Testis (tissue), 2 donors: ENCODE measurements at regions not wholly inside any gene's neighbourhood (a gene's known extent, or its start where the extent isn't known, plus 50 kb on each side); places are given as distances from the start of the nearest gene placed in this dataset.
"Not testable (repeated sequence)": the region's sequence is repeated elsewhere in the genome, so short reads cannot be mapped to it uniquely, and the experiment has no call there.

Experiments
- CTCF ChIP-seq, 3 experiments: fragments of 450-650 bp in 2 of 3; fragments of 200-600 bp in 1 of 3; sonication (generic) in 1 of 3; IDR thresholded peaks; one replicate each; pipeline ENCODE4 v1.5.1; 2016 to 2019; ENCODE audit warnings: antibody characterized with exemption in 3 of 3, mild to moderate bottlenecking in 2 of 3, moderate library complexity in 1 of 3
- POLR2A ChIP-seq: fragments of 450-650 bp; IDR thresholded peaks from one replicate; pipeline ENCODE4 v1.6.1; 2017; ENCODE audit warnings: antibody characterized with exemption, mild to moderate bottlenecking, moderate library complexity

DNA sequence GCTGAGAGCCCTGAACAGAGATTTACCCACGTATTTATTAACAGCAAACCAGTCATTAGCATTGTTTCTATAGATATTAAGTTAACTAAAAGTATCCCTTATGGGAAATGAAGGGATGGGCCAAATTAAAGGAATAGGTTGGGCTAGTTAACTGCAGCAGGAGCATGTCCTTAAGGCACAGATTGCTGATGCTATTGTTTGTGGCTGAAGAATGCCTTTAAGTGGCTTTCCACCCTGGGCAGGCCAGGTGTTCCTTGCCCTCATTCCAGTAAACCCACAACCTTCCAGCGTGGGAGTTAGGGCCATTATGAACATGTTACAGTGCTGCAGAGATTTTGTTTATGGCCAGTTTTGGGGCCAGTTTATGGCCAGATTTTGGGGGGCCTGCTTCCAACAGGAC, 55.6 kb upstream of the FMNL2 start:
- not testable (repeated sequence) for TF ChIP-seq CTCF (IDR thresholded peaks at IDR 0.05); POLR2A
